HUES48 (cell line): ENCODE measurements at regions not wholly inside any gene's neighbourhood (a gene's known extent, or its start where the extent isn't known, plus 50 kb on each side); places are given as distances from the start of the nearest gene placed in this dataset.

Experiments used
- H3K27ac ChIP-seq: one replicate; pipeline ENCODE4 v1.7.0; 2013; ENCODE audit warnings: low read depth, low read length, inconsistent platforms
- H3K27me3 ChIP-seq: 2 replicates; pipeline ENCODE4 v1.6.1; 2013; ENCODE audit warnings: mild to moderate bottlenecking, low read length; ENCODE audit not compliant: control insufficient read depth, insufficient read depth
- H3K36me3 ChIP-seq: 2 replicates; pipeline ENCODE4 v1.6.1; 2013; ENCODE audit warnings: low read length; ENCODE audit not compliant: control insufficient read depth, insufficient read depth
- H3K4me1 ChIP-seq: 2 replicates; pipeline ENCODE4 v1.6.1; 2013; ENCODE audit warnings: mild to moderate bottlenecking, low read length; ENCODE audit not compliant: control insufficient read depth, insufficient read depth
- H3K4me3 ChIP-seq: 2 replicates; pipeline ENCODE4 v1.5.1; 2013; ENCODE audit warnings: mild to moderate bottlenecking, low read depth, low read length
- H3K9ac ChIP-seq: 2 replicates; pipeline ENCODE4 v1.6.1; 2013; ENCODE audit warnings: mild to moderate bottlenecking, low read depth, low read length, moderate library complexity
- H3K9me3 ChIP-seq: 2 replicates; pipeline ENCODE4 v1.6.1; 2013; ENCODE audit warnings: low read length; ENCODE audit not compliant: control insufficient read depth, insufficient read depth

GRCh38 chr14:66137081-66137480 is 349.1 kb upstream of the CCDC196 start:
- Histone ChIP-seq H3K9ac (no peak overlapping the region), H3K36me3 (no peaks in the 10 kb centered on the region), H3K27ac (no peak overlapping the region), H3K27me3 (no peaks in the 10 kb centered on the region), H3K9me3 (no peaks in the 10 kb centered on the region), H3K4me3 (no peak overlapping the region), H3K4me1 (no peaks in the 10 kb centered on the region)

GRCh38 chr14:66139432-66139831 is 346.7 kb upstream of the CCDC196 start:
- H3K36me3 ChIP-seq, result no peaks in the 10 kb centered on the region
- no peak overlapping the region for H3K27ac ChIP-seq
- no peaks in the 10 kb centered on the region for H3K27me3 ChIP-seq
- no peaks in the 10 kb centered on the region for H3K4me1 ChIP-seq
- H3K4me3 ChIP-seq, result no peak overlapping the region
- H3K9ac ChIP-seq, result no peak overlapping the region
- H3K9me3 ChIP-seq, result no peaks in the 10 kb centered on the region

GRCh38 chr14:66140213-66140918 is 345.8 kb upstream of the CCDC196 start:
- Histone ChIP-seq H3K27ac (no peak overlapping the region), H3K9me3 (no peaks in the 10 kb centered on the region), H3K4me3 (no peak overlapping the region), H3K27me3 (no peaks in the 10 kb centered on the region), H3K9ac (no peak overlapping the region), H3K4me1 (no peaks in the 10 kb centered on the region), H3K36me3 (no peaks in the 10 kb centered on the region)

GRCh38 chr14:66140963-66141362 is 345.2 kb upstream of the CCDC196 start:
- no peak overlapping the region for H3K9ac ChIP-seq
- no peaks in the 10 kb centered on the region for H3K36me3 ChIP-seq
- H3K4me3 ChIP-seq, result no peak overlapping the region
- no peak overlapping the region for H3K27ac ChIP-seq
- no peaks in the 10 kb centered on the region; the same call in 1 of the 2 replicates for H3K9me3 ChIP-seq
- H3K27me3 ChIP-seq, result no peaks in the 10 kb centered on the region
- H3K4me1 ChIP-seq, result no peaks in the 10 kb centered on the region

- Histone ChIP-seq H3K27ac (no peak overlapping the region), H3K36me3 (no peaks in the 10 kb centered on the region), H3K9ac (no peak overlapping the region), H3K4me1 (no peaks in the 10 kb centered on the region), H3K27me3 (no peaks in the 10 kb centered on the region), H3K9me3 (no peaks in the 10 kb centered on the region; the same call in 1 of the 2 replicates), H3K4me3 (no peak overlapping the region)
Measured at GRCh38 chr14:66141733-66142132, 344.4 kb upstream of the CCDC196 start.

GRCh38 chr14:66143387-66144112 is 342.6 kb upstream of the CCDC196 start:
- H3K27ac ChIP-seq, result no peak overlapping the region
- H3K36me3 ChIP-seq, result no peaks in the 10 kb centered on the region
- no peak overlapping the region for H3K9ac ChIP-seq
- H3K27me3 ChIP-seq, result no peaks in the 10 kb centered on the region
- H3K4me1 ChIP-seq, result no peaks in the 10 kb centered on the region
- H3K4me3 ChIP-seq, result no peak overlapping the region
- no peaks in the 10 kb centered on the region; the same call in 1 of the 2 replicates for H3K9me3 ChIP-seq

GRCh38 chr14:66152302-66152701 is 333.9 kb upstream of the CCDC196 start:
- no peaks in the 10 kb centered on the region for H3K36me3 ChIP-seq
- no peaks in the 10 kb centered on the region for H3K27me3 ChIP-seq
- H3K9ac ChIP-seq, result no peak overlapping the region
- H3K27ac ChIP-seq, result no peak overlapping the region
- no peak overlapping the region for H3K4me3 ChIP-seq
- no peaks in the 10 kb centered on the region for H3K4me1 ChIP-seq
- H3K9me3 ChIP-seq, result no peaks in the 10 kb centered on the region

- Histone ChIP-seq H3K27ac (no peak overlapping the region), H3K36me3 (no peaks in the 10 kb centered on the region), H3K27me3 (no peaks in the 10 kb centered on the region), H3K9me3 (no peaks in the 10 kb centered on the region), H3K9ac (no peak overlapping the region), H3K4me3 (no peak overlapping the region), H3K4me1 (no peaks in the 10 kb centered on the region)
Measured at GRCh38 chr14:66152747-66153146, 333.4 kb upstream of the CCDC196 start.

- H3K9ac ChIP-seq, result no peak overlapping the region
- no peak overlapping the region for H3K4me3 ChIP-seq
- no peaks in the 10 kb centered on the region for H3K9me3 ChIP-seq
- H3K36me3 ChIP-seq, result no peaks in the 10 kb centered on the region
- H3K4me1 ChIP-seq, result no peaks in the 10 kb centered on the region
- no peak overlapping the region for H3K27ac ChIP-seq
- no peaks in the 10 kb centered on the region for H3K27me3 ChIP-seq
Measured at GRCh38 chr14:66163023-66163422, 323.1 kb upstream of the CCDC196 start.

GRCh38 chr14:66165337-66165736 is 320.8 kb upstream of the CCDC196 start:
- no peaks in the 10 kb centered on the region for H3K27me3 ChIP-seq
- no peak overlapping the region for H3K9ac ChIP-seq
- no peaks in the 10 kb centered on the region for H3K4me1 ChIP-seq
- no peak overlapping the region for H3K4me3 ChIP-seq
- no peaks in the 10 kb centered on the region for H3K9me3 ChIP-seq
- no peaks in the 10 kb centered on the region for H3K36me3 ChIP-seq
- no peak overlapping the region for H3K27ac ChIP-seq

- Histone ChIP-seq H3K4me3 (no peak overlapping the region), H3K9ac (no peak overlapping the region), H3K36me3 (no peaks in the 10 kb centered on the region), H3K4me1 (no peaks in the 10 kb centered on the region), H3K27ac (no peak overlapping the region), H3K27me3 (no peaks in the 10 kb centered on the region), H3K9me3 (peaks cover 5% of the 10 kb centered on the region; the same call in 1 of the 2 replicates)
Measured at GRCh38 chr14:66174453-66174891, 311.7 kb upstream of the CCDC196 start.
